NCI-H1048 (cell line): ENCODE measurements at regions not wholly inside any gene's neighbourhood (a gene's known extent, or its start where the extent isn't known, plus 50 kb on each side); places are given as distances from the start of the nearest gene placed in this dataset.
"Not testable (repeated sequence)": the region's sequence is repeated elsewhere in the genome, so short reads cannot be mapped to it uniquely, and the experiment has no call there.

ENCODE experiments used
- DNase-seq: peaks from one replicate; lab custom pipeline; 2025; lab: John Stamatoyannopoulos, UW

DNA sequence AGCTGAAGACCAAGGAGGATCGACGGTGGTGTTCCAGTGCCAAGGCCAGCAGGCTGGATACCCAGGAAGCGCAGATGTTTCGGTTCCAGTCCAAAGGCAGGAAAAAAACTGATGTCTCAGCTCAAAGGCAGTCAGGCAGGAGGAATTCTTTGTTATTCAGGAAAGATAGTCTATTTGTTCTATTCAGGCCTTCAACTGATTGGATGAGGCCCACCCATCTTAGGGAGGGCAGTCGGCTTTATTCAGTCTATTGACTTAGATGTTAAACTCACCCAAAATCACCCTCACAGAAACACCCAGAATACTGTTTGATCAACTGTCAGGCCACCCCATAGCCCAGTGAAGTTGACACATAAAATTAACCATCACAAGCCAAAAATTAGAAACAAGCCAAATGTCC, 63.9 kb upstream of the SMURF2 start:
- DNase-seq, result not testable (repeated sequence)

- DNase-seq, result not testable (repeated sequence)
Measured at GRCh38 chr17:64724246-64724645, 62.1 kb upstream of the SMURF2 start.

GRCh38 chr17:64723781-64724180, 61.7 kb upstream of the SMURF2 start:
- no peak for DNase-seq

DNA sequence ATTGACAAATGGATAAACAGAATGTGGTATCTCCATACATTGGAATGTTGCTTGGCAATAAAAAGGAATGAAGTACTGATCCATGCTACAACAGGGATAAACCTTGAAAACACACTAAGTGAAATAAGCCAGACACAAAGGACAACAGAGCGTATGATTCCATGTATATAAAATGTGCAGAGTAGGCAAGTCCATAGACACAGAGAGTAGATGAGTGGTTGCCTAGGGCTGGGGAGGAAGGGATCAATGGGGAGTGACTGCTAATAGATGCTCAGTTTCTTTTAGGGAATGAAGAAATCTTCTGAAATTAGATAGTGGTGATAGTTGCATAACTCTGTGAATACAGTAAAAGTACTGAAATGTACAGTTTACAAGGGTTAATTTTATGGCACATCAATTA, 59.4 kb upstream of the SMURF2 start:
- not testable (repeated sequence) for DNase-seq

GRCh38 chr17:64720253-64720652, 58.1 kb upstream of the SMURF2 start:
- not testable (repeated sequence) for DNase-seq

DNA sequence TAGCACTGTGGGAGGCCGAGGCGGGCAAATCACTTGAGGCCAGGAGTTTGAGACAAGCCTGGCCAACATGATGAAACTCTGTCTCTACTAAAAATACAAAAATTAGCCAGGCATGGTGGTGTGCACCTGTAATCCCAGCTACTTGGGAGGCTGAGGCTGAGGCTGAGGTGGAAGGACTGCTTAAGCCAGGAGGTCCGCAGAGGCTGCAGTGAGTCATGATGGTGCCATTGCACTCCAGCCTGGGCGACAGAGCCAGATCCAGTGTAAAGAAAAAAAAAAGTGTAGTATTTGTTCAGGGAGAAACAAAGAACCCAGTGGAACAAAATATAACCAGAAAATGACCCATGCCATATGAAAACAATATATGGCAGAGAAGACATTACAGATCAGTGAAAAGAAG, 57.4 kb upstream of the SMURF2 start:
- not testable (repeated sequence) for DNase-seq

DNA sequence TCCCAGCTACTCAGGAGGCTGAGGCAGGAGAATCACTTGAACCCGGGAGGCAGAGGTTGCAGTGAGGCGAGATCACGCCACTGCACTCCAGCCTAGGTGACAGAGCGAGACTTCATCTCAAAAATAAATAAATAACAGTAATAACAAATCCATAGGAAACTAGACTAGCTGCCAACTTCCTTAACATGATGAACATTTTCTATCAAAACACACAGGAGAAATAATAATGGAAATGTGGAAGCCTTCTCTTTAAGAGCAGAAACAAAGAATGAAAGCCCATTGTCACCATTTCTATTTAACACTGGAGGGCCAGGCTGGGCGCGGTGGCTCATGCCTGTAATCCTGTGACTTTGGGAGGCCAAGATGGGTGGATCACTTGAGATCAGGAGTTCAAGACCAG, 56.7 kb upstream of the SMURF2 start:
- DNase-seq, result not testable (repeated sequence)

DNA sequence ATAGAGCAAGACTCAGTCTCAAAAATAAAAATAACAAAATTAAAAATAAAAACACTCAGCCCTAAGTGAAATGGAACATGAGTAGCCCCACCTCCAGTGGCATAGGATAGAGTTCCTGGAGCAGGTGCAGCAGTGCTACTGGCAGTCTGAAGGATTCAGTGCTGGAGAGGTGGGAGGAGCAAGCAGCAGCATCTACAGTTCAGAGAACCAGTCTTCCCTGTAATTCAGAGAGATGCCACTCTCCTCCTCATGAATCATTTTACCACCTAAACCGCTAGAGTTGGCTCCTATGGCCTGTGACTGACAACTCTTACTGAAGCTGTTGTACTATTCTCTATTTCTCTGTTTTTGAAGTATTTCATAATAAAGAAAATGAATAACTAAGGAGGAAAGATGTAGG, 56.0 kb upstream of the SMURF2 start:
- DNase-seq, result no peak

DNA sequence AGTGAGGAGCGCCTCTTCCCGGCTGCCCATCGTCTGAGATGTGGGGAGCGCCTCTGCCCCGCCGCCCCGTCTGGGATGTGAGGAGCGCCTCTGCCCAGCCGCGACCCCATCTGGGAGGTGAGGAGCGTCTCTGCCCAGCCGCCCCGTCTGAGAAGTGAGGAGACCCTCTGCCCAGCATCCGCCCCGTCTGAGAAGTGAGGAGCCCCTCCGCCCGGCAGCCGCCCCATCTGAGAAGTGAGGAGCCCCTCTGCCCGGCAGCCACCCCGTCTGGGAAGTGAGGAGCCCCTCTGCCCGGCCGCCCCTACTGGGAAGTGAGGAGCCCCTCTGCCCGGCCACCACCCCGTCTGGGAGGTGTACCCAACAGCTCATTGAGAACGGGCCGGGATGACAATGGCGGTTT, 54.4 kb upstream of the SMURF2 start:
- DNase-seq, result not testable (repeated sequence)

- DNase-seq, result not testable (repeated sequence)
Measured at GRCh38 chr17:64713786-64714185, 51.7 kb upstream of the SMURF2 start.

GRCh38 chr17:64712557-64713351, 50.6 kb upstream of the SMURF2 start:
- DNase-seq, result not testable (repeated sequence)
